Hepatocyte (in vitro differentiated cells): ENCODE measurements at regions not wholly inside any gene's neighbourhood (a gene's known extent, or its start where the extent isn't known, plus 50 kb on each side); places are given as distances from the start of the nearest gene placed in this dataset.

Experiments used
- DNase-seq: peaks from one replicate; pipeline ENCODE4 v3.0.0-alpha.2; 2016; ENCODE audit warnings: low spot score
- H2AFZ ChIP-seq: fragments of 200-600 bp; sonication (generic); 2 replicates; pipeline ENCODE4 v1.6.0; 2016; ENCODE audit warnings: antibody characterized with exemption, mild to moderate bottlenecking
- H3K27ac ChIP-seq: fragments of 200-600 bp; sonication (generic); 2 replicates; pipeline ENCODE4 v1.5.1; 2016; ENCODE audit warnings: mild to moderate bottlenecking
- H3K27me3 ChIP-seq: fragments of 200-600 bp; sonication (generic); 2 replicates; pipeline ENCODE4 v1.6.1; 2016
- H3K36me3 ChIP-seq: fragments of 200-600 bp; sonication (generic); replicated peaks from 2 replicates; pipeline ENCODE4 v1.5.1; 2016; ENCODE audit warnings: low read depth; ENCODE audit not compliant: insufficient read depth
- H3K4me1 ChIP-seq: fragments of 200-600 bp; sonication (generic); 2 replicates; pipeline ENCODE4 v1.5.1; 2016; ENCODE audit warnings: mild to moderate bottlenecking, moderate library complexity; ENCODE audit not compliant: insufficient read depth
- H3K4me2 ChIP-seq: fragments of 200-600 bp; sonication (generic); 2 replicates; pipeline ENCODE4 v1.6.0; 2016
- H3K4me3 ChIP-seq: fragments of 200-600 bp; sonication (generic); 2 replicates; pipeline ENCODE4 v1.5.1; 2016; ENCODE audit warnings: mild to moderate bottlenecking
- H3K79me2 ChIP-seq: fragments of 200-600 bp; sonication (generic); 2 replicates; pipeline ENCODE4 v1.6.0; 2017; ENCODE audit warnings: mild to moderate bottlenecking
- H3K9me2 ChIP-seq: fragments of 200-600 bp; sonication (generic); replicated peaks from 2 replicates; pipeline ENCODE4 v1.6.0; 2017; ENCODE audit warnings: mild to moderate bottlenecking; ENCODE audit not compliant: insufficient read depth
- H3K9me3 ChIP-seq: fragments of 200-600 bp; sonication (generic); 2 replicates; pipeline ENCODE4 v1.5.1; 2016; ENCODE audit warnings: low read depth, mild to moderate bottlenecking
- H4K20me1 ChIP-seq: fragments of 200-600 bp; sonication (generic); 2 replicates; pipeline ENCODE4 v1.6.0; 2016; ENCODE audit warnings: mild to moderate bottlenecking; ENCODE audit not compliant: insufficient read depth, poor library complexity, severe bottlenecking
- EZH2 ChIP-seq: fragments of 200-600 bp; sonication (generic); IDR thresholded peaks from 2 replicates; pipeline ENCODE4 v1.6.1; 2016; ENCODE audit warnings: antibody characterized with exemption, mild to moderate bottlenecking, borderline replicate concordance
- EZH2phosphoT487 ChIP-seq: fragments of 200-600 bp; sonication (generic); IDR thresholded peaks from one replicate; pipeline ENCODE4 v1.6.1; 2018; ENCODE audit warnings: antibody characterized with exemption, mild to moderate bottlenecking, low read depth, moderate library complexity; ENCODE audit not compliant: unreplicated experiment, severe bottlenecking
- WGBS: methylation state at CpG from one replicate; pipeline ENCODE4 v1.1.6; 2016; ENCODE audit warnings: low lambda C conversion rate; ENCODE audit errors: missing lambda C conversion rate; 5-methylcytosine and 5-hydroxymethylcytosine counted together
- TF ChIP-seq, protein P1 (sequence below): fragments of 200-600 bp; sonication (generic); IDR thresholded peaks from 2 replicates; pipeline ENCODE4 v1.5.1; 2016; ENCODE audit warnings: antibody characterized with exemption, mild to moderate bottlenecking; ENCODE audit not compliant: poor library complexity

DNA sequence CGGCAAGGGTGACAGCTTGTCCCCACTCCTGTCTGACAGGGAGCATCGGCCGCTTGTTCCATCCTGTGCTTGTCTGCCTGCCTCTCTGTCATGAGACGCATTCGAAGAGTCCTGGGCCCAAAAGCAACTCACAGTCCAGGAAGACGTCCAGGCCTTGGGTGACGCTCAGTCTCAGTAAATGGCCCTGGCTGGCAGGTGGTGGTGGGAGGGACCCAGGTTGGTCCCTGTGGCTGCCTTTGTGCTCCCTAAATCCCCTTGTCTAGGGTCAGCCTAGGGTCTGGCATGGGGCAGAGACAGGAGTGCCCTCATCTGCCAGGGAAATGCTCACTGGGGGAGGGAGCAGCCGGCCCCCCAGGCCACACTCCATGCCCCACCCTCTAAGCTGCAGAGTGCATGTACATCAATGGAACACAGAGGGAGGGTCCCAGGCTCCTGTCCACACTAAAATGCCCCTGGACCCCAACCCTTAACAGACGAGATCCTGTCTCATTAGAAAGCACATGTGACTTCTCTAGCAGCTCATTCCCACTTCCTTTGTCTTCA lies 295.2 kb upstream of the ZNF32 start:
- TF ChIP-seq, protein P1, sequence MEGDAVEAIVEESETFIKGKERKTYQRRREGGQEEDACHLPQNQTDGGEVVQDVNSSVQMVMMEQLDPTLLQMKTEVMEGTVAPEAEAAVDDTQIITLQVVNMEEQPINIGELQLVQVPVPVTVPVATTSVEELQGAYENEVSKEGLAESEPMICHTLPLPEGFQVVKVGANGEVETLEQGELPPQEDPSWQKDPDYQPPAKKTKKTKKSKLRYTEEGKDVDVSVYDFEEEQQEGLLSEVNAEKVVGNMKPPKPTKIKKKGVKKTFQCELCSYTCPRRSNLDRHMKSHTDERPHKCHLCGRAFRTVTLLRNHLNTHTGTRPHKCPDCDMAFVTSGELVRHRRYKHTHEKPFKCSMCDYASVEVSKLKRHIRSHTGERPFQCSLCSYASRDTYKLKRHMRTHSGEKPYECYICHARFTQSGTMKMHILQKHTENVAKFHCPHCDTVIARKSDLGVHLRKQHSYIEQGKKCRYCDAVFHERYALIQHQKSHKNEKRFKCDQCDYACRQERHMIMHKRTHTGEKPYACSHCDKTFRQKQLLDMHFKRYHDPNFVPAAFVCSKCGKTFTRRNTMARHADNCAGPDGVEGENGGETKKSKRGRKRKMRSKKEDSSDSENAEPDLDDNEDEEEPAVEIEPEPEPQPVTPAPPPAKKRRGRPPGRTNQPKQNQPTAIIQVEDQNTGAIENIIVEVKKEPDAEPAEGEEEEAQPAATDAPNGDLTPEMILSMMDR = no peak
- TF ChIP-seq EZH2phosphoT487 (no peak), EZH2 (no peak)
- Histone ChIP-seq H3K27ac (no peak overlapping the region), H3K79me2 (no peaks in the 10 kb centered on the region), H3K9me3 (no peaks in the 10 kb centered on the region), H3K9me2 (no peaks in the 10 kb centered on the region), H2AFZ (no peak overlapping the region), H3K36me3 (no peaks in the 10 kb centered on the region), H3K27me3 (no peaks in the 10 kb centered on the region), H4K20me1 (no peaks in the 10 kb centered on the region), H3K4me2 (no peak overlapping the region), H3K4me1 (peaks cover 9% of the 10 kb centered on the region), H3K4me3 (no peak overlapping the region)
- WGBS = 85% methylated on average over 9 of the region's 9 CpGs
- no peak for DNase-seq

DNA sequence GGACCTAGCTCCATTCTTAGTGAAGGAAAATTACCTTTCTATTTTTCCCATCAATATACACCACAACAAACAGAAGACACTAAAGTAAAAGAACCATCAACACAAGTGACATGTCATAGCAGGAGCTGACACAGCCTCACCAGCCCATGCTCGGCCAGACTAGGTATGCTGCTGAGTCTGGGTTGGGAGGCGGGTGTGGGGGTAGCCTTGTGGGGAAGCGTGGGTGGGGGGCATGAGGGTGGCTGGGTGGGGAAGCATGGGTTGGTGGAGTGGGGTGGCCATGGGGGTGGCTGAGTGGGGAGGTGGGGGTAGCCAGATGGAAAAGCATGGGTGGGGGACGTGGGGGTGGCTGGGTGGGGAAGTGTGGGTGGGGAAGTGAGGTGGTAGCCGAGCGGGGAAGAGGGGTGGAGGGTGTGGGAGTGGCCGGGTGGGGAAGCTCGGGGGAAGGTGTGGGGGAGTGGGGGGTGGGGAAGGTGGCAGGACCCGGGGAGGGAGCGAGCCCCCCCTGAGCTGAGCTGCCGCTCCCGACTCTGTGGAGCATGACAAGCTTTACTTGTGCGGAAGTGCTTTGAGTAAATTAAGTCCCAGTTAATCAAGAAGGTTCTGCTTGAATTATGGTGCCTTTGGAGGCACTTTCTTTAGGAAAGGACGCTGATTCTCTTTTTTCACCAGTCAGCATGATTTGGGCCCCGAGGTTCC lies 294.6 kb upstream of the ZNF32 start:
- Histone ChIP-seq H3K36me3 (no peaks in the 10 kb centered on the region), H3K9me2 (no peaks in the 10 kb centered on the region), H3K4me1 (peaks cover 9% of the 10 kb centered on the region), H3K4me2 (no peak overlapping the region), H3K9me3 (no peaks in the 10 kb centered on the region), H3K27ac (no peak overlapping the region), H3K79me2 (no peaks in the 10 kb centered on the region), H3K27me3 (no peaks in the 10 kb centered on the region), H3K4me3 (no peak overlapping the region), H4K20me1 (no peaks in the 10 kb centered on the region), H2AFZ (no peak overlapping the region)
- DNase-seq = no peak
- WGBS = 74% methylated on average over 4 of the region's 15 CpGs
- TF ChIP-seq EZH2phosphoT487 = no peak
- TF ChIP-seq, protein P1 = no peak
- no peak for TF ChIP-seq EZH2

DNA sequence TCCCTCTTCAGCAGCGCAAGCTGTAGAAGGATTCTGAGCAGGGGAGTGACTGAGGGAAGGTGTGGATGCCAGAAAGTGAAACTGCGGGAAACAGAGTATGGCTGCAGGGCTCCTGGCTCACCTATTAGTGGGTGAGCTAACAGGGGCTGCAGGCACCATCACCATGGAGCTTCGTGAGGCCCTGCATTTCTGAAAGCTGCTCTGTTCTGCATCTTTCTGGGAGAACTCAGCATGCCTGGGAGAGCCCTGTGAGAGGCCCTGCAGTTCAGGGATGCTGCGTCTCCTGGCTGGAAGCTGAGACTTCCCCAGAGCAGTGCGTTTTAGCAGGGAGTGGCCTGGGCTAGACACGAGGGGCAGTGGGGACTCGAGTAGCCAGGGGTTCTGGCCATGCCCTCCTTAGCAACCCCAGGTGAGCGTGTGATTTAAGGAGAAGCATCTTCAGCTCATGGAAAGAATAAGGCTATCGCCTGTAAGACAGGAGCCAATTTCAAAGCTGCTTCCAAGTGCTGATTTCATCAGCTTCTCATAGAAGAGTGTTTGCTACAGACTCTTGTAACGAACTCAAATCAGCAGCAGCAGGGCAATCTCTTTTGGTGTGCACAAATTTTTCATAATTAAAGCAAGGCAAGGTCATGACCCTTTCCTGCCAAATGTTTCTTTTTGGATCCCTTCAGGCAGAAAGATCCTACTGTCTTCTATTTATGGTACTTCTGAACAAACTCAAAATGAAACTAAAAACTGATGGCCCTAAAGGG lies 293.6 kb upstream of the ZNF32 start:
- TF ChIP-seq, protein P1 = no peak
- TF ChIP-seq EZH2 (no peak), EZH2phosphoT487 (no peak)
- Histone ChIP-seq H3K9me3 (no peaks in the 10 kb centered on the region), H3K27me3 (no peaks in the 10 kb centered on the region), H3K36me3 (no peaks in the 10 kb centered on the region), H3K4me3 (no peak overlapping the region), H2AFZ (no peak overlapping the region), H3K79me2 (no peaks in the 10 kb centered on the region), H3K4me2 (no peak overlapping the region), H3K9me2 (no peaks in the 10 kb centered on the region), H3K27ac (no peak overlapping the region), H3K4me1 (peaks cover 9% of the 10 kb centered on the region), H4K20me1 (no peaks in the 10 kb centered on the region)
- WGBS = 63% methylated on average over 10 of the region's 10 CpGs
- no peak for DNase-seq
